Spinal cord (tissue), 9 donors: ENCODE measurements at regions not wholly inside any gene's neighbourhood (a gene's known extent, or its start where the extent isn't known, plus 50 kb on each side); places are given as distances from the start of the nearest gene placed in this dataset.

Experiments
- DNase-seq, 6 donors: peaks; one replicate each; pipeline versions ENCODE4 v3.0.0 to v3.0.0-alpha.2; 2013 to 2015; ENCODE audit warnings: low spot score in 6 of 6, low read depth in 4 of 6
- H3K27ac ChIP-seq: one replicate; pipeline ENCODE4 v1.5.1; 2013; ENCODE audit warnings: low read depth, low read length, control low read depth
- H3K27me3 ChIP-seq: one replicate; pipeline ENCODE4 v1.6.1; 2013; ENCODE audit warnings: low read length; ENCODE audit not compliant: control insufficient read depth, insufficient read depth
- H3K36me3 ChIP-seq: one replicate; pipeline ENCODE4 v1.6.1; 2013; ENCODE audit warnings: low read length; ENCODE audit not compliant: control insufficient read depth, insufficient read depth
- H3K4me1 ChIP-seq: one replicate; pipeline ENCODE4 v1.6.1; 2013; ENCODE audit warnings: low read length; ENCODE audit not compliant: control insufficient read depth, insufficient read depth
- H3K4me3 ChIP-seq: one replicate; pipeline ENCODE4 v1.5.1; 2013; ENCODE audit warnings: low read depth, low read length, control low read depth
- H3K9me3 ChIP-seq: one replicate; pipeline ENCODE4 v1.6.1; 2013; ENCODE audit warnings: low read length; ENCODE audit not compliant: control insufficient read depth, insufficient read depth
- WGBS: methylation state at CpG from one replicate; pipeline ENCODE4 v1.1.5; 2013; ENCODE audit warnings: missing lambda C conversion rate; ENCODE audit not compliant: insufficient coverage; 5-methylcytosine and 5-hydroxymethylcytosine counted together
- donor health status: healthy.

GRCh38 chr3:102148598-102149337 is 286.0 kb upstream of the ZPLD1 start:
- DNase-seq: no peak
- no peaks in the 10 kb centered on the region for H3K4me1 ChIP-seq
- 100% methylated on average over 3 of the region's 3 CpGs for WGBS
- no peaks in the 10 kb centered on the region for H3K36me3 ChIP-seq
- peaks cover 9% of the 10 kb centered on the region for H3K9me3 ChIP-seq
- H3K27ac ChIP-seq: no peak overlapping the region
- no peaks in the 10 kb centered on the region for H3K27me3 ChIP-seq
- no peak overlapping the region for H3K4me3 ChIP-seq

DNA sequence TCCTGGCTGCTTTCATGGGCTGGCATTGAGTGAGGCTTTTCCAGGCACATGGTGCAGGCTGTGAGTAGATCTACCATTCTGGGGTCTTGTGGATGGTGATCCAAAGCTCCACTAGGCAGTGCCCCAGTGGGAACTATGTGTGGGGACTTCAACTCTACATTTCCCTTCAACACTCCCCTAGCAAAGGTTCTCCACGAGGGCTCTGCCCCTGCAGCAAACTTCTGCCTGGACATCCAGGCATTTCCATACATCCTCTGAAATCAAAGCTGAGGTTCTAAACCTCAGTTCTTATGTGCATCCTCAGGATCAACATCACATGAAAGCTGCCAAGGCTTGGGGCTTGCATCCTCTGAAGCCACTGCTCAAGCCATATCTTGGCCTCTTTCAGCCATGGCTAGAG is 282.9 kb upstream of the ZPLD1 start:
- Histone ChIP-seq H3K36me3 (no peaks in the 10 kb centered on the region), H3K9me3 (peaks cover 9% of the 10 kb centered on the region), H3K4me1 (no peaks in the 10 kb centered on the region), H3K27ac (no peak overlapping the region), H3K27me3 (no peaks in the 10 kb centered on the region), H3K4me3 (no peak overlapping the region)
- no peak for DNase-seq
- 83% methylated on average over 1 of the region's 1 CpG for WGBS

- Histone ChIP-seq H3K4me1 (no peaks in the 10 kb centered on the region), H3K27me3 (no peaks in the 10 kb centered on the region), H3K27ac (no peak overlapping the region), H3K4me3 (no peak overlapping the region), H3K9me3 (peaks cover 7% of the 10 kb centered on the region), H3K36me3 (no peaks in the 10 kb centered on the region)
- no peak for DNase-seq
- no CpG with 5 or more reads among the region's 2 CpGs for WGBS
Observed at GRCh38 chr3:102156426-102156825, 278.4 kb upstream of the ZPLD1 start.

GRCh38 chr3:102158080-102158740 is 276.6 kb upstream of the ZPLD1 start:
- no peaks in the 10 kb centered on the region for H3K27me3 ChIP-seq
- no peak for DNase-seq
- H3K27ac ChIP-seq: no peak overlapping the region
- no peaks in the 10 kb centered on the region for H3K36me3 ChIP-seq
- H3K4me1 ChIP-seq: no peaks in the 10 kb centered on the region
- H3K9me3 ChIP-seq: no peaks in the 10 kb centered on the region
- WGBS: no CpG with 5 or more reads among the region's 3 CpGs
- H3K4me3 ChIP-seq: no peak overlapping the region

DNA sequence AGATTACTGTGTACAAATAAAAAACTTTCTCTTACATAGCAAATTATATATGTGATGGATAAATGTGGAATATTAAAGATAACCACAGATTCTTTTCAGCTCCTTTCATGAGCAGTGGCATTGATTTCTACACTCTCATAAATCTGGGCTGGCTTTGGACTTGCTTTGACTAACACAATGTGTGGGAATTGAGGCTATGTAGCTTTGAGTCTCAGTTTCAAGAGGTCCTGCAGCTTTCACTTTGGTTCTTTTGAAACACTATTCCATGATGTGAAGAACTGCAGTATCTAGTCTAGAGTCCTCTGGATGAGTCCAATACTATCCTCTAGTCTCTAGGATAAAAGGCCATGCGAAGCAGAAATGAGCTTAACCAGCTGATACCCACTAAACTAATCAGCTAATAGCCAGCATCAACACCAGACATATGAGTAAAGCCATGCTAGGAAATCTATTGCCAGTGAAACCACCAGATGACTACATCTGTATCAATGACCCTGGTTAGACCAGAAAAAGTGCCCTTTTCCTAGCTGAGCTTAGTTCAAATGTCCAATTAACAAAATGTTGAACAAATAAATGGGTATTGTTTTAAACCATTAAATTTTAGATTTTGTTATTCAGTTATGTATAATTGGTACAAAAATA is 274.9 kb upstream of the ZPLD1 start:
- no peaks in the 10 kb centered on the region for H3K9me3 ChIP-seq
- 100% methylated on average over 1 of the region's 1 CpG for WGBS
- H3K36me3 ChIP-seq: no peaks in the 10 kb centered on the region
- H3K4me3 ChIP-seq: no peak overlapping the region
- no peak overlapping the region for H3K27ac ChIP-seq
- no peak for DNase-seq
- no peaks in the 10 kb centered on the region for H3K27me3 ChIP-seq
- no peaks in the 10 kb centered on the region for H3K4me1 ChIP-seq

- Histone ChIP-seq H3K9me3 (no peaks in the 10 kb centered on the region), H3K27ac (no peak overlapping the region)
- 100% methylated on average over 1 of the region's 5 CpGs for WGBS
Observed at GRCh38 chr3:102161384-102162006, 273.3 kb upstream of the ZPLD1 start.

GRCh38 chr3:102162251-102162650 is 272.6 kb upstream of the ZPLD1 start:
- no peaks in the 10 kb centered on the region for H3K36me3 ChIP-seq
- DNase-seq: no peak
- H3K4me3 ChIP-seq: no peak overlapping the region
- H3K27ac ChIP-seq: no peak overlapping the region
- H3K9me3 ChIP-seq: no peaks in the 10 kb centered on the region
- no peaks in the 10 kb centered on the region for H3K4me1 ChIP-seq
- no peaks in the 10 kb centered on the region for H3K27me3 ChIP-seq

More at GRCh38 chr3:102161384-102162006, 273.3 kb upstream of the ZPLD1 start:
- no peak for DNase-seq
- no peak overlapping the region for H3K4me3 ChIP-seq
- H3K27me3 ChIP-seq: no peaks in the 10 kb centered on the region
- no peaks in the 10 kb centered on the region for H3K36me3 ChIP-seq
- H3K4me1 ChIP-seq: no peaks in the 10 kb centered on the region

GRCh38 chr3:102163039-102163817 is 271.6 kb upstream of the ZPLD1 start:
- no CpG with 5 or more reads among the region's 1 CpG for WGBS
- H3K27me3 ChIP-seq: no peaks in the 10 kb centered on the region
- no peak overlapping the region for H3K27ac ChIP-seq
- DNase-seq: peak in 2 of 6 donors; percentile 41 to 52
- no peaks in the 10 kb centered on the region for H3K36me3 ChIP-seq
- H3K4me1 ChIP-seq: no peaks in the 10 kb centered on the region
- no peaks in the 10 kb centered on the region for H3K9me3 ChIP-seq
- H3K4me3 ChIP-seq: no peak overlapping the region

DNA sequence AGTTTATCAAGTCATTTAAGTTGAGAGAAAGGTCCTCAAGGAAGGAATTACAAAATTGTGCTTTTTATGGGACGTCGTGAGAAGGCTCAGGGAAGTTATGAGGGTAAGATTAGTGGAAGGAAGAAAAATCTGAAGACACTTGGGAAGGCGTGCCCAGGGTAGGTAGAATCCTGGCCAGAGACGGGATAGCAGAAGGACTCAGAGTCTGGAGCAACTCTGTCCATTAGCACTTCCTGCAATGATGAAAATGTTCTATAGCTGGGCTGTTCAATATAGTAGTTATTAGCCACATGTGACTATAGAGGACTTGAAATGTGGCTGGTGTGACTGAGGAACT is 271.0 kb upstream of the ZPLD1 start:
- WGBS: 77% methylated on average over 4 of the region's 4 CpGs
- H3K27ac ChIP-seq: no peak overlapping the region
- no peaks in the 10 kb centered on the region for H3K9me3 ChIP-seq

More for the DNA sequence above, 271.0 kb upstream of the ZPLD1 start:
- Histone ChIP-seq H3K4me3 (no peak overlapping the region), H3K27me3 (no peaks in the 10 kb centered on the region), H3K4me1 (no peaks in the 10 kb centered on the region), H3K36me3 (no peaks in the 10 kb centered on the region)
- DNase-seq: no peak
